Keratinocyte (primary cell): ENCODE measurements at regions not wholly inside any gene's neighbourhood (a gene's known extent, or its start where the extent isn't known, plus 50 kb on each side); places are given as distances from the start of the nearest gene placed in this dataset.
A peak's percentile ranks its signal among the peaks of the same experiment; 100 is the strongest.

ENCODE experiments used
- DNase-seq: peaks from one replicate; pipeline ENCODE4 v3.0.0-alpha.2; 2011; ENCODE audit warnings: low read depth, missing footprints, low spot score
- FAIRE-seq: peaks from 2 replicates; lab custom pipeline; 2011; peaks lifted over from hg19 to GRCh38; lab: Jason Lieb, UNC
- H2AFZ ChIP-seq: 2 replicates; pipeline ENCODE4 v1.6.0; 2012; ENCODE audit warnings: low read length, control low read depth, inconsistent platforms; ENCODE audit not compliant: control insufficient read depth
- H3K27ac ChIP-seq: 2 replicates; pipeline ENCODE4 v1.5.1; 2011; ENCODE audit warnings: low read length; ENCODE audit not compliant: control insufficient read depth, insufficient read depth
- H3K27me3 ChIP-seq: 3 replicates; pipeline ENCODE4 v1.6.0; 2011; ENCODE audit warnings: low read length; ENCODE audit not compliant: control insufficient read depth, insufficient read depth; ENCODE audit errors: extremely low read depth
- H3K36me3 ChIP-seq, 2 experiments: 2 replicates in 1 of 2; 3 replicates in 1 of 2; pipeline ENCODE4 v1.5.1; 2011; ENCODE audit warnings: low read length in 2 of 2, mild to moderate bottlenecking in 1 of 2; ENCODE audit not compliant: control insufficient read depth in 2 of 2, insufficient read depth in 2 of 2; ENCODE audit errors: extremely low read depth in 1 of 2
- H3K4me1 ChIP-seq: 3 replicates; pipeline ENCODE4 v1.5.1; 2011; ENCODE audit warnings: low read length; ENCODE audit not compliant: control insufficient read depth, insufficient read depth; ENCODE audit errors: extremely low read depth
- H3K4me2 ChIP-seq: 3 replicates; pipeline ENCODE4 v1.6.0; 2011; ENCODE audit warnings: low read depth, low read length; ENCODE audit not compliant: control insufficient read depth, insufficient read depth; ENCODE audit errors: extremely low read depth
- H3K4me3 ChIP-seq, 3 experiments: fragments of 200-600 bp in 1 of 3; sonication (generic) in 1 of 3; 2 replicates in 2 of 3; 3 replicates in 1 of 3; pipeline ENCODE4 v1.5.1; 2011 to 2016; ENCODE audit warnings: low read length in 3 of 3, mild to moderate bottlenecking in 3 of 3, control low read depth in 2 of 3, inconsistent platforms in 1 of 3, low read depth in 1 of 3, mixed read lengths in 1 of 3, mixed run types in 1 of 3, moderate library complexity in 1 of 3; ENCODE audit not compliant: control insufficient read depth in 2 of 3, insufficient read depth in 2 of 3; ENCODE audit errors: extremely low read depth in 1 of 3
- H3K79me2 ChIP-seq: 2 replicates; pipeline ENCODE4 v1.6.0; 2012; ENCODE audit warnings: low read length; ENCODE audit not compliant: control insufficient read depth, insufficient read depth
- H3K9ac ChIP-seq: 3 replicates; pipeline ENCODE4 v1.6.0; 2011; ENCODE audit warnings: low read length; ENCODE audit not compliant: control insufficient read depth, insufficient read depth; ENCODE audit errors: extremely low read depth
- H3K9me1 ChIP-seq: 3 replicates; pipeline ENCODE4 v1.6.0; 2011; ENCODE audit warnings: low read length; ENCODE audit not compliant: control insufficient read depth, insufficient read depth; ENCODE audit errors: extremely low read depth
- H3K9me3 ChIP-seq: 2 replicates; pipeline ENCODE4 v1.5.1; 2012; ENCODE audit warnings: low read depth, low read length; ENCODE audit not compliant: control insufficient read depth
- H4K20me1 ChIP-seq: 3 replicates; pipeline ENCODE4 v1.6.0; 2011; ENCODE audit warnings: low read length; ENCODE audit not compliant: control insufficient read depth, insufficient read depth; ENCODE audit errors: extremely low read depth
- EZH2 ChIP-seq: IDR thresholded peaks from one replicate; pipeline ENCODE4 v1.6.1; 2012; ENCODE audit warnings: inconsistent platforms, mild to moderate bottlenecking, low read length, moderate library complexity
- dilution Hi-C: fragments of 300-500 bp; cut with MboI; formaldehyde crosslinking; loops from one replicate; pipeline ENCODE4 v1.7.0; 2020; ENCODE audit warnings: low sequenced_read_pairs; ENCODE audit not compliant: extremely low pct_ligation_motif_present
- TF ChIP-seq, protein P1 (sequence below), 3 experiments: IDR thresholded peaks in 1 of 3; conservative IDR thresholded peaks in 1 of 3; optimal IDR thresholded peaks in 1 of 3; 2 replicates in 2 of 3; 3 replicates in 1 of 3; pipeline versions ENCODE3 to v1.5.1; 2011; ENCODE audit warnings: low read length in 3 of 3, mild to moderate bottlenecking in 3 of 3, moderate library complexity in 2 of 3, control low read depth in 1 of 3, inconsistent platforms in 1 of 3; ENCODE audit not compliant: insufficient read depth in 2 of 3; ENCODE audit errors: extremely low read depth in 1 of 3

DNA sequence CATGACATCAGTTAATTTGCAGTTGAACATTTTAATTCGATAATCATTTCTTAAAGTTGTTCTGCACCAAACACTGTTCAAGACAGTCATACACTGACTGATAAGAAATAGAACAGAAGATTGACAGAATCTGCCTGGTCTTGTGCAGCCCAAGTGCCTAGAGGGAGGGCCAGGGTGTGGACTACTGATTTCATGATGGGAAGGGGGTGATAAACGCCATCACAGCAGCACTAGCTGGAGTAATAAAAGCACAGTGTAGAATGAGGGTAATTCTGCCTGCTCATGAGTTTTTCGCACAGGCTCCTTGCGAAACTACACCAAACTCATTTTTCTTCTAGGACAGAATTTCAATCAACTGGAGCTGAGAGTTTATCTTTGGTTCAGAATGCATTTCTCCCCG is 270.1 kb downstream of the ARL4A start:
- no peaks in the 10 kb centered on the region for H4K20me1 ChIP-seq
- H3K79me2 ChIP-seq = no peaks in the 10 kb centered on the region
- no peaks in the 10 kb centered on the region for H3K27me3 ChIP-seq
- DNase-seq (no peak), FAIRE-seq (no peak)
- H3K27ac ChIP-seq = no peak overlapping the region
- peaks cover 5% of the 10 kb centered on the region for H3K4me1 ChIP-seq
- H3K9me1 ChIP-seq = no peaks in the 10 kb centered on the region
- H2AFZ ChIP-seq = peak overlapping the region; percentile 56
- H3K9me3 ChIP-seq = no peaks in the 10 kb centered on the region
- dilution Hi-C loops = no loop called here
- H3K36me3 ChIP-seq = no peaks in the 10 kb centered on the region
- TF ChIP-seq EZH2 = no peak
- TF ChIP-seq, protein P1, sequence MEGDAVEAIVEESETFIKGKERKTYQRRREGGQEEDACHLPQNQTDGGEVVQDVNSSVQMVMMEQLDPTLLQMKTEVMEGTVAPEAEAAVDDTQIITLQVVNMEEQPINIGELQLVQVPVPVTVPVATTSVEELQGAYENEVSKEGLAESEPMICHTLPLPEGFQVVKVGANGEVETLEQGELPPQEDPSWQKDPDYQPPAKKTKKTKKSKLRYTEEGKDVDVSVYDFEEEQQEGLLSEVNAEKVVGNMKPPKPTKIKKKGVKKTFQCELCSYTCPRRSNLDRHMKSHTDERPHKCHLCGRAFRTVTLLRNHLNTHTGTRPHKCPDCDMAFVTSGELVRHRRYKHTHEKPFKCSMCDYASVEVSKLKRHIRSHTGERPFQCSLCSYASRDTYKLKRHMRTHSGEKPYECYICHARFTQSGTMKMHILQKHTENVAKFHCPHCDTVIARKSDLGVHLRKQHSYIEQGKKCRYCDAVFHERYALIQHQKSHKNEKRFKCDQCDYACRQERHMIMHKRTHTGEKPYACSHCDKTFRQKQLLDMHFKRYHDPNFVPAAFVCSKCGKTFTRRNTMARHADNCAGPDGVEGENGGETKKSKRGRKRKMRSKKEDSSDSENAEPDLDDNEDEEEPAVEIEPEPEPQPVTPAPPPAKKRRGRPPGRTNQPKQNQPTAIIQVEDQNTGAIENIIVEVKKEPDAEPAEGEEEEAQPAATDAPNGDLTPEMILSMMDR (optimal IDR thresholded peaks at IDR 0.05 in 1 of 3, IDR thresholded peaks at IDR 0.05 in 1 of 3, conservative IDR thresholded peaks at IDR 0.05 in 1 of 3; ENCODE audit: extremely low read depth in 1 of 3, insufficient read depth in 2 of 3, low read length in 3 of 3) = no peak
- H3K4me3 ChIP-seq = no peak overlapping the region
- no peak overlapping the region for H3K9ac ChIP-seq
- peak overlapping the region; percentile 4 for H3K4me2 ChIP-seq

DNA sequence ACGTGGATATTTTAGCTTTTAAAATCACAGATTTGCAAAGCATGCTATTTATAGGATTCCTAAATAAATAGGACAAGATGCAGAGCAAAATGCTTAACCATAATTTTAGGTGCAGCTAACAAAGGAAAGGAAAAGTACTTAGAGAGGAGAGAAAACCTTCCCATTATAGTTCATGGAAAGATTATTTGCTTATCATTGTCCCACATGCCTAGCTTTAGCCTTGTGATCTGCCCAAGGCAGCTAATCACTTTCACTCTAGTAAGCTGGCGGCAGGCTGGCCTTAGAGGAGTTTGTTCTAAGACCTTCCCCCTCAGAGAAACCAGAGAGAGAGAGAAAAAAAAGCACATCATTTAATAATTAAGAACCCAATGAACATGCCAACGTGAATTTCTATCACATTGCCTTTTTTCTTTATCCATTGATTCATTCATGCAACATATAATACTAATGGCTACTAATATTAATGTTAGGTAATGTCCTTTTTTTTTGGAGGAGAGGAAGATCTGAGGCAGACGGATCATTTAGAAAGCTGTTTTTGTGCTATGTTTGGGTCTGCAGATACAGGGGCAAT is 274.6 kb downstream of the ARL4A start:
- Histone ChIP-seq H3K9me1 (no peaks in the 10 kb centered on the region), H3K79me2 (no peaks in the 10 kb centered on the region), H3K9me3 (no peaks in the 10 kb centered on the region), H3K4me3 (no peak overlapping the region), H3K4me1 (peaks cover 29% of the 10 kb centered on the region), H4K20me1 (no peaks in the 10 kb centered on the region), H3K27me3 (no peaks in the 10 kb centered on the region), H3K27ac (no peak overlapping the region), H3K9ac (no peak overlapping the region), H2AFZ (no peak overlapping the region), H3K36me3 (no peaks in the 10 kb centered on the region), H3K4me2 (no peak overlapping the region)
- dilution Hi-C loops = no loop called here
- FAIRE-seq = no peak
- no peak for DNase-seq
- no peak for TF ChIP-seq EZH2
- TF ChIP-seq, protein P1 (optimal IDR thresholded peaks at IDR 0.05 in 1 of 3, IDR thresholded peaks at IDR 0.05 in 1 of 3, conservative IDR thresholded peaks at IDR 0.05 in 1 of 3; ENCODE audit: extremely low read depth in 1 of 3, insufficient read depth in 2 of 3, low read length in 3 of 3) = no peak
